ENCODE measurements at regions not wholly inside any gene's neighbourhood (a gene's known extent, or its start where the extent isn't known, plus 50 kb on each side); places are given as distances from the start of the nearest gene placed in this dataset.

GRCh38 chr4:181964731-181965130, 278.5 kb upstream of the TENM3 start:
- TF ChIP-seq SUZ12 (IDR thresholded peaks at IDR 0.05; ENCODE audit: extremely low read depth, insufficient read depth, insufficient read length) (no peak), YY1 (IDR thresholded peaks at IDR 0.05; ENCODE audit: insufficient read depth, insufficient read length) (no peak)

All from NT2/D1 (cell line).